ENCODE measurements at regions not wholly inside any gene's neighbourhood (a gene's known extent, or its start where the extent isn't known, plus 50 kb on each side); places are given as distances from the start of the nearest gene placed in this dataset.
"Not testable (repeated sequence)": the region's sequence is repeated elsewhere in the genome, so short reads cannot be mapped to it uniquely, and the experiment has no call there.

- TF ChIP-seq RFX1 (IDR thresholded peaks at IDR 0.05); ZNF3 (CRISPR knock-in tag; IDR thresholded peaks at IDR 0.05); MTA3 (IDR thresholded peaks at IDR 0.05; ENCODE audit: borderline replicate concordance); CREB1 (IDR thresholded peaks at IDR 0.05); CREB1 (CRISPR knock-in tag; IDR thresholded peaks at IDR 0.05); YY1 (IDR thresholded peaks at IDR 0.05; ENCODE audit: borderline replicate concordance in 1 of 3, control insufficient read depth in 1 of 3, extremely low read depth in 1 of 3, insufficient read depth in 3 of 3, insufficient read length in 1 of 3, insufficient replicate concordance in 2 of 3, low read depth in 1 of 3, low read length in 2 of 3); POLR2A (conservative IDR thresholded peaks at IDR 0.05); SMC3 (conservative IDR thresholded peaks at IDR 0.05; ENCODE audit: insufficient read depth, low read depth, low read length): not testable (repeated sequence)
- TF ChIP-seq, protein P1, sequence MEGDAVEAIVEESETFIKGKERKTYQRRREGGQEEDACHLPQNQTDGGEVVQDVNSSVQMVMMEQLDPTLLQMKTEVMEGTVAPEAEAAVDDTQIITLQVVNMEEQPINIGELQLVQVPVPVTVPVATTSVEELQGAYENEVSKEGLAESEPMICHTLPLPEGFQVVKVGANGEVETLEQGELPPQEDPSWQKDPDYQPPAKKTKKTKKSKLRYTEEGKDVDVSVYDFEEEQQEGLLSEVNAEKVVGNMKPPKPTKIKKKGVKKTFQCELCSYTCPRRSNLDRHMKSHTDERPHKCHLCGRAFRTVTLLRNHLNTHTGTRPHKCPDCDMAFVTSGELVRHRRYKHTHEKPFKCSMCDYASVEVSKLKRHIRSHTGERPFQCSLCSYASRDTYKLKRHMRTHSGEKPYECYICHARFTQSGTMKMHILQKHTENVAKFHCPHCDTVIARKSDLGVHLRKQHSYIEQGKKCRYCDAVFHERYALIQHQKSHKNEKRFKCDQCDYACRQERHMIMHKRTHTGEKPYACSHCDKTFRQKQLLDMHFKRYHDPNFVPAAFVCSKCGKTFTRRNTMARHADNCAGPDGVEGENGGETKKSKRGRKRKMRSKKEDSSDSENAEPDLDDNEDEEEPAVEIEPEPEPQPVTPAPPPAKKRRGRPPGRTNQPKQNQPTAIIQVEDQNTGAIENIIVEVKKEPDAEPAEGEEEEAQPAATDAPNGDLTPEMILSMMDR (IDR thresholded peaks at IDR 0.05 in 2 of 3, conservative IDR thresholded peaks at IDR 0.05 in 1 of 3; ENCODE audit: insufficient read depth in 2 of 3, low read depth in 1 of 3, low read length in 3 of 3) = not testable (repeated sequence)
- TF ChIP-seq, protein P2, sequence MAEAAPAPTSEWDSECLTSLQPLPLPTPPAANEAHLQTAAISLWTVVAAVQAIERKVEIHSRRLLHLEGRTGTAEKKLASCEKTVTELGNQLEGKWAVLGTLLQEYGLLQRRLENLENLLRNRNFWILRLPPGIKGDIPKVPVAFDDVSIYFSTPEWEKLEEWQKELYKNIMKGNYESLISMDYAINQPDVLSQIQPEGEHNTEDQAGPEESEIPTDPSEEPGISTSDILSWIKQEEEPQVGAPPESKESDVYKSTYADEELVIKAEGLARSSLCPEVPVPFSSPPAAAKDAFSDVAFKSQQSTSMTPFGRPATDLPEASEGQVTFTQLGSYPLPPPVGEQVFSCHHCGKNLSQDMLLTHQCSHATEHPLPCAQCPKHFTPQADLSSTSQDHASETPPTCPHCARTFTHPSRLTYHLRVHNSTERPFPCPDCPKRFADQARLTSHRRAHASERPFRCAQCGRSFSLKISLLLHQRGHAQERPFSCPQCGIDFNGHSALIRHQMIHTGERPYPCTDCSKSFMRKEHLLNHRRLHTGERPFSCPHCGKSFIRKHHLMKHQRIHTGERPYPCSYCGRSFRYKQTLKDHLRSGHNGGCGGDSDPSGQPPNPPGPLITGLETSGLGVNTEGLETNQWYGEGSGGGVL (CRISPR knock-in tag; IDR thresholded peaks at IDR 0.05) = not testable (repeated sequence)
- TF ChIP-seq, protein P3, sequence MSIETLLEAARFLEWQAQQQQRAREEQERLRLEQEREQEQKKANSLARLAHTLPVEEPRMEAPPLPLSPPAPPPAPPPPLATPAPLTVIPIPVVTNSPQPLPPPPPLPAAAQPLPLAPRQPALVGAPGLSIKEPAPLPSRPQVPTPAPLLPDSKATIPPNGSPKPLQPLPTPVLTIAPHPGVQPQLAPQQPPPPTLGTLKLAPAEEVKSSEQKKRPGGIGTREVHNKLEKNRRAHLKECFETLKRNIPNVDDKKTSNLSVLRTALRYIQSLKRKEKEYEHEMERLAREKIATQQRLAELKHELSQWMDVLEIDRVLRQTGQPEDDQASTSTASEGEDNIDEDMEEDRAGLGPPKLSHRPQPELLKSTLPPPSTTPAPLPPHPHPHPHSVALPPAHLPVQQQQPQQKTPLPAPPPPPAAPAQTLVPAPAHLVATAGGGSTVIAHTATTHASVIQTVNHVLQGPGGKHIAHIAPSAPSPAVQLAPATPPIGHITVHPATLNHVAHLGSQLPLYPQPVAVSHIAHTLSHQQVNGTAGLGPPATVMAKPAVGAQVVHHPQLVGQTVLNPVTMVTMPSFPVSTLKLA (conservative IDR thresholded peaks at IDR 0.05) = not testable (repeated sequence)
Measured at GRCh38 chr4:10780803-10781202, 96.2 kb upstream of the CLNK start.
